ENCODE measurements at regions not wholly inside any gene's neighbourhood (a gene's known extent, or its start where the extent isn't known, plus 50 kb on each side); places are given as distances from the start of the nearest gene placed in this dataset.

DNA sequence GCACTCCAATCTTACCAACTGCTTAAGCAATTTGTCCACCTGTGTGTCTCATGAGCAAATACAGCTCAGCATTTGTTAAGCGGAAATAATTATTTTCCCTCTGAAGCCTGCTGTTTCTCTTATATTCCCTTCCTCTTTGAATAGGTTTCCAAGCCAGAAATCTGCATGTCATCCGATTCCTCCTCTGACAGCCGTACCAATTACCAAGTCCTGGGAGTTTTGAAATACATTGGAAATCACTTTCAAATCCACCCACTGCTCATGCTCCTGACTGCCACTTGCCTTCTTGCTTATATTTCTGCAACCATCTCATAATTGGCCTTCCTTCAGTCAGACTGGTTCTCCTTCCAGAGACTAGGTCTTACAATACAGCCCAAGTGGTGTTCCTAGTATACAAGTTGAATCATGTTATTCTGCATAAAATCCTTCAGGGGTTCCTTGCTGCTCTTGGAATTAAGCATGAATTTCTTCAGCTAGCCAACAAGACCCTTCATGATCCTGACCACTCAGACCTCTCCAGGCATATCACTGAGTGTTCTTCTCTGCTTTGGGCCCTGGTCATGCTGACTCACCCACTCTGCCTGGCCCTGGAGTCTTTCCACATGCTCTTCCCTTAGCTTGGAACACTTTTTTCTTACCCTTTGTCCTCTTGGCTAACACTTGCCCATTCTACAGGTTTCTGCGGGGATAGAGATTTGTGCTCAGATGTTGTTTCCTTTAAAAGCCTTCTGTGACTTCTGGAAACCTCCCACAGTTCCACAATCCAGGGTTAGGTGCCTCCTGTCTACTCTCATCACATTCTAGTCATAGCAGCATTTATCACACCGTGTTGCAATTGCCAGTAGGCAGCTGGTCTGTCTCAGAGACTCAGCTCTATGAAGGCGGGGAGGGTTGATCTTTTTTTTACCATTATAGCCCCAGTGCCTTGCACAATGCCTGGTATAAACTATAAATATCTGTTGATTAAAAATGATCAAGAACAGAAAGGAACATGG lies 157.6 kb downstream of the ARL6IP6 start:
- no peak for DNase-seq (ENCODE audit: low read depth, low spot score)

DNA sequence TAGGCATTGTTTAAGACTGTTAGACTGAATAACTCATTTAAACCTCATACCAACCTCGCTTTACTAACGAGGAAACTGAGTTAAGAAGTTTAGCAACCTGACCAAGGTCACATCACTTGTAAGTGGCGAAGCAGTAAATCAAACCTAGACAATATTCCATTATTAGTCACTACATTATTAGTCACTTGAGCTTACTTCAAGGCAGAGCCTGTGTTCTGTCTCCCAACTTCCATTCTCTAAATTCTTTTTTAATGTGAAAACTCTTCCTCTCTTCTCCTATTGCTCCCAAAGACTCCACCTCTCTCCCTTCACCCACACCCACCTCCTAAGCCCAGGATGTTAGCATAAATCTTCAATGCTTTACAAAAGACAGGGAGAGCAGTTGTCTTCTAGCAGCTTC lies 156.5 kb downstream of the ARL6IP6 start:
- DNase-seq (ENCODE audit: low read depth, low spot score), result no peak

GRCh38 chr2:152870239-152870638 lies 151.8 kb downstream of the ARL6IP6 start:
- DNase-seq (ENCODE audit: low read depth, low spot score), result no peak

DNA sequence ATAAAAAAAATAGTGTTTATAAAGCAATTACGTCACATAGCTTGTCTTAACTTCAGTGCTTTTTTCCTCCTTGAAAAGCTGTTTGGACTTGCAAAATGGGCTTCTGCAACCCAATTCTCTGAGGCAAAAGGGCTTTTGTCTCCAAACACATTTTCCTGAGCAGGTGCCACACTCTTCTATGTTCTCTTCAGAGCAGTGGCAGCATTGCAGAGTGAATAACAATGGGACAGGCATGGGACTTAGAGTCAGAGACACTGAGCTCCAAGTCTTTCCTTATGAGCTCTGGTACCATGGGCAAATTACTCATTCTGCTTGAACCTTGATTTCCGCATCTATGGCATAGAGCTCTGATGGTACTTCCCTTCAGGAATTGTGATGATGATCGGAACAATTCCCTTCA lies 149.0 kb downstream of the ARL6IP6 start:
- DNase-seq (ENCODE audit: low read depth, low spot score), result no peak

- no peak for DNase-seq (ENCODE audit: low read depth, low spot score)
Measured at GRCh38 chr2:152864601-152865149, 146.3 kb downstream of the ARL6IP6 start.

DNA sequence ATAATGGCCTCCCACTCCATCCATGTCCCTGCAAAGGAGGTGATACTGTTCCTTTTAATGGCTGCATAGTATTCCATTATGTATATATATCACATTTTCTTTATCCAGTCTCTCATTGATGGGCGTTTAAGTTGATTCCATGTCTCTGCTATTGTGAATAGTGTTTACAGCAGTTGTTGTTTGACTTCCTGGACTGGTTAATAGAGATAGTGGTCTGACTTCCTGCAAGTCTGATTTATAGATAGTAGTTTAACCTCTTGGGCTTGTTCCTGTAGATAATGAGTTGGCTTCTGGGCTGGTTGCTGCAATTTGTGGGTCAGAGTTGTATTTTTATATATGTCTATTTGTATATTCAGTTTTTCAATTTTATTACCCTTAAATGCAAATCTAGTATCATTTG lies 145.4 kb downstream of the ARL6IP6 start:
- DNase-seq (ENCODE audit: low read depth, low spot score), result no peak

DNA sequence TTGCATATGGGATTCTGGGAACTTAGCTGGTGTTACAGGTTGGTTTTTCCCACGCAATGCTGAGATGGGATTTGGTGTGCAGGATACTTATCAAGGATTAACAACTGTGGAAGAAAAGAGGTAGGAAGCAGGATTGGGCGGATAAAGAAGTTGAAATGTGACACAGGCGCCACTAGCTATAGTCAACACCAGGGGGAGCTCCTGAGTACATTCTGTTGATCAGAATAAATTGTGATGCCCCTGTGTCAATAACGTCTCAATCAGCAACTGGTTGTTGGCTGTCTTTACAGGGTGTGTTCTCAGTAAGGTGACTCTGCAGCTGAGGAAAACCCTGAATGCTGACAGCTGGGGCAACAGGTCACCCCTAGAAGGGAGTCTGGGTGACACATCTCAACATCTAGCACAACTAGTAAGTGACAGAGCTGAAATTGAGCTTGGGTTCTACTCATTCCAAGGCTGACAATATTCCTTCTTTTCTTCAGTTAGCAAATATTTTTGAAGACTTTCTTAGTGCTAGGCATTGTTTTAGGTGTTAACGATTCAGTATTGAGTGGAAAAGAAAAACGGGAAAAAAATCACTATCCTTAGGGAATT lies 143.0 kb downstream of the ARL6IP6 start:
- DNase-seq (ENCODE audit: low read depth, low spot score), result peak; percentile 27

DNA sequence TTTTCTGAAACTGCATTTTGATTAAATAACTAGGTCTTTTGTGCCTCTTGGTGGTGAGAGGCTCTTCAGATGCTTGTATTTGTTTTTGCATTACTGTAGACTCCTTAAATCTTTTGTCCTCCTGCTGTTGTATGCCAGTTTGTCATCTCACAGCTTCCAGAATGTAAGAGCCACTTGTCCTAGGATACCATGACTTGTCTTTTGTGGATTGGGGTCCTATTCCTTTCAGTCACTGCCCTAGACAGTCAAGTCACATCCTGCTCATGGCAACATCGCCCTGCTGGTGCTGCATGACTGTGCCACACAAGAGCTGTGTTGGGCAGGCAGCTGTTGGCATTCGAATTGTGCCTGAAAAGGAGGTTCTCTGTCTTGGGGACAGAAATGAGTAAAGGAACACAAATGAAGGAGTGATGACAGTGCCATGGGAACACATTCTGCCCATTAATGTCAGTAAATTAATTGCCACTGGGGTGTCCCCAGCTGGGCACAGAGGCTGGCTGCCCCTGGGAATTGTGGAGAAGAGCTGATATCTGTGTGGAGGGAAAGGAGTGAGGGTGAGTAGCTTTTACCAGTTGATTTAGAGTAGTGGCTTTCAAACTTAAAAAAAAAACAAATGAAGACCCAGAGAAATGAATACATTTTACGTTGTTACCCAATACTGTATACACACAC lies 140.3 kb downstream of the ARL6IP6 start:
- no peak for DNase-seq (ENCODE audit: low read depth, low spot score)

DNA sequence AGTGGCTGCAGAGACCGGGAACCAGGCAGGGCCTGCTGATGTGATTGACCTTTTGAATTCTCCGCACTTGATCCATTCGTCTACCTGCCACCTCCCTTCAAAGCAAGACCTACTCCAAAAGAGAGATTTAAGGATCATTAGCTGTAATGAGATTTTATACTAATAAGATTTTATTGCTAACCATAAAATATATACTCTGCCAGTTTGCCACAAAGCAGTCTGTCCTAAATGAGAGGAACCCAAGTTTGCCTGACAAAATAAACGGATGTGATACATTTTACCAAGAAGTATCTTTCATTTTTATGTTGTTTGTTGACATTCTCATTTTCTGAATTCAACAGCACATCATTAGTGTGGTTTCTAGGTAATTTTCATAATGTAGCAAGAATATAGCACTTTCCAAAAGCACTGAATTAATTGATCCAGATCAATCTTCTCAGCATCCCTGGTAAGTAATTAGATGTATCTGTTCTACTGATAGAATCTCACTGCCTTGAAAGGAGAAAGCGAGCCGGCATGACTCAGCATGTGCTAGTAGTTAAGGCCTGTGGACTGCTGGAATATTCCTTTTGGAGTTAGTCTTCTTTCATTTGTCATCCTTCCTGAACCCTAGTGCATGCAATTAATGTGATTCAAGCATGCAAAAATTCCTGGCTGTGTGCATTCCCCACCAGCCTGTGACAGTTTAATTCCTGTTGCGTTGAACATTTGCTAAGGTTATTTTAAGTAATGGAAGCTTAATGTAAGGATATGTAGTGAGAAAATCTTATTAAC lies 128.5 kb downstream of the ARL6IP6 start:
- DNase-seq (ENCODE audit: low read depth, low spot score), result no peak

DNA sequence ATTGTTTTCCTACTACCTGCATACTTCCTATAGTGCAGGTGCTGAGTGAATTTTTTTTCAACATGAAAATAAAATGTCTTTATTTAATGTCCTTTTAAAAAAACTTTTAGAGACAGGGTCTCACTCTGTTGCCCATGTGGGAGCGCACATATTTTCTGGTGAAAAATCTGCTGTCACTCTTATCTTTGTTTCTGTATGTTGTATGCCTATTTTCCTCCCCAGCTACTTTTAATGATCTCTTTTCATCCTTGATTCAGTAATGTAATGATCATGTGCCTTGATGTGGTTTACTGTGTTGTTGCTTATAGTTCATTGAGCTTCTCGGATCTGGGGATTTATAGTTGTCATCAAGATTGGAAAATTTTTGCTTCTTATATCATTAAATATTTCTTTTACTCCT lies 117.3 kb downstream of the ARL6IP6 start:
- DNase-seq (ENCODE audit: low read depth, low spot score), result no peak

GRCh38 chr2:152827944-152828343 lies 109.5 kb downstream of the ARL6IP6 start:
- DNase-seq (ENCODE audit: low read depth, low spot score), result no peak

GRCh38 chr2:152826581-152827279 lies 108.3 kb downstream of the ARL6IP6 start:
- DNase-seq (ENCODE audit: low read depth, low spot score), result no peak

GRCh38 chr2:152825834-152826233 lies 107.4 kb downstream of the ARL6IP6 start:
- DNase-seq (ENCODE audit: low read depth, low spot score), result no peak

DNA sequence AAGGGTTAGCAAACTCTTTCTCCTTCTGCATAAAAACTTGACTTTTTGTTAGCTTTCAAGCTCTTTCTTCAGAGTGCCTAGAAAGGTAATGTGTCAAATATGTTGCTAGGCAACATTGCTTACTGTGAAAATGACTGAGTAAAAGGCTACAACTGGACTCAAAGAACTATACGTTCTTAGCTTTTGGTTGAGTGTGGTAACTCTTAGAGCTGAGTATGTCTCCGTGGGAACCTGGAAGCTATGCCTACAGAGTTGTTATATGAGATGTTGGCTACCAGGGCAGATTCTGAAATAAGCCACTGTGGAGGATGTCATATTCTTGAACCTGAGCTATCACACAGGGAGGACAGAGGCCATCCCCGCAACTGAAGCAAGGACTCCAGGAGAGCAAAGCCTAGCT lies 105.5 kb downstream of the ARL6IP6 start:
- no peak for DNase-seq (ENCODE audit: low read depth, low spot score)

- DNase-seq (ENCODE audit: low read depth, low spot score), result peak; percentile 10
Measured at GRCh38 chr2:152822676-152823075, 104.3 kb downstream of the ARL6IP6 start.

DNA sequence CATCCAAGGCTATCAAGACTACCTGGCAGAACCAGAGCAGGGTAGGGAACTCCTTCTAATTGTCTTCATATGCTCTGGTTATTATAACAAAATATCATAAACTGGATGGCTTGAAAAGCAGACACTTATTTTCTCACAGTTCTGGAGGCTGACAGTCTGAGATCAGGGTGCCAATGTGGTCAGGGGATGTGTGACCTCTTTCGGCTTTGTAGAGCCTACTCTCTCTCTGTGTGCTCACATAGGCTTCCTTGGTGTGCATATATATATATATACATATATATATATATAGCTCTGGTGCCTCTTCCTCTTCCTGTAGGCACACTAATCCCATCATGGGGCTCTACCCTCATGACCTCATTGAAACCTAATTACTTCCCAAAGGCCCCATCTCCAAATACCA lies 101.6 kb downstream of the ARL6IP6 start:
- no peak for DNase-seq (ENCODE audit: low read depth, low spot score)

DNA sequence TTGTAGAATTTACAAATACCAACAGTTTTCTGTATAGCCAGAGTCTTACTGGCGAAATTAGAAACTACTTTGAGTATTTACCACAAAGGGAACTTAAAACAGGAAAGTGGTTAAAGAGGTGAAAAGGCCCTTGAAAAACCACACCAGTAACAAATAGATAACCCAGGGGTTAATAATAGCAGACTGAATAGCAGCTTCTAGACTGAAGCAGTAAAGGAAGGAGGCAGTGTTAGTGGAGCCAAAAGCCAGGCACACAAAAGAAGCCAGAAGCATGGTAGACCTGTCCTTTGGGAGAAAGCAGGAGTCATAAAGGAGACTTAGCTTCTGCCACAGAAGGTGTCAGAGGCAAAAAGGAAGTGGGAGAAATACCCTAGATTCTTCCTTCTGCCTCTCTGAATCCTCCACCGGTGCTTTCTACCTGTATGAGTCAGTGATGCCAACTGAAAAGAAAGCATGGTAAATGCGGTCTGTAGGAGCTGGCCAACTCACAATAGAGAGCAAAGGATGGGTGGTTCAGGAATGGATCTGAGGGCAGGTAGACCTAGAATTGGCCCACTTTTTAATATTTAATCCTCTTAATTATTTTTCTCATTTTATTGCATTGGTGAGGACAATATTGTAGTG lies 97.3 kb downstream of the ARL6IP6 start:
- DNase-seq (ENCODE audit: low read depth, low spot score), result no peak

- DNase-seq (ENCODE audit: low read depth, low spot score), result no peak
Measured at GRCh38 chr2:152814475-152815030, 96.1 kb downstream of the ARL6IP6 start.

GRCh38 chr2:152813351-152813750 lies 94.9 kb downstream of the ARL6IP6 start:
- DNase-seq (ENCODE audit: low read depth, low spot score), result no peak
